ENCODE measurements at regions not wholly inside any gene's neighbourhood (a gene's known extent, or its start where the extent isn't known, plus 50 kb on each side); places are given as distances from the start of the nearest gene placed in this dataset.

DNA sequence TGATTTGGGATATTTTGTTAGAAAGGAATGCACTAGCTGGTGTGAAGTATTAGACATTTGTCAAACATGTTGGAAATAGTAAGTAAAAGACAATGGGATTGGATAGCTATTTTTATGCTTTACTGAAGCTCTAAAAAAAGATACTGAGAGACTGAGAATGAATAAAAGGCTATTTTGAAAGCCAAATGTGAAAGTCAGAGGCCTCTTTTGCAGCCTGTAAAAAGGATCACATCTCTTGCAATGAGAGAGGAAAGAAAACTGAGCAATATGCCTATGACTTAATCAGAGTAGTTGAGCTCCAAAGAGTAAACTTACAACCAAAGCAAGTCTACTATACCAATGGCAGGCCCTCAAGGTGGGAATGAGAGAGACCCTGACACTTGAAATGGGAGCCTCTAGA is 212.6 kb upstream of the LCORL start:
- DNase-seq (ENCODE audit: low read depth, low spot score), result no peak
- Histone ChIP-seq H3K4me3 (replicated peaks in 1 of 3; ENCODE audit: insufficient read depth in 1 of 3, low read depth in 1 of 3, low read length in 3 of 3) (no peak overlapping the region), H2AFZ (ENCODE audit: low read depth, low read length) (no peak overlapping the region), H4K20me1 (replicated peaks; ENCODE audit: control insufficient read depth, extremely low read depth, insufficient read depth, low read length) (no peaks in the 10 kb centered on the region), H3K9ac (replicated peaks; ENCODE audit: extremely low read depth, insufficient read depth, low read length) (no peak overlapping the region), H3K4me2 (ENCODE audit: insufficient read depth, low read length) (no peak overlapping the region), H3K36me3 (ENCODE audit: control insufficient read depth in 2 of 2, extremely low read depth in 1 of 2, insufficient read depth in 2 of 2, low read length in 2 of 2) (no peaks in the 10 kb centered on the region), H3K27ac (ENCODE audit: insufficient read depth, low read depth, low read length) (no peak overlapping the region), H3K9me1 (replicated peaks; ENCODE audit: control insufficient read depth, extremely low read depth, insufficient read depth, low read length) (no peaks in the 10 kb centered on the region), H3K27me3 (ENCODE audit: control insufficient read depth in 2 of 2, insufficient read depth in 2 of 2, low read length in 2 of 2) (no peaks in the 10 kb centered on the region), H3K9me3 (replicated peaks; ENCODE audit: control insufficient read depth, insufficient read depth, low read length) (no peaks in the 10 kb centered on the region), H3K4me1 (ENCODE audit: control insufficient read depth, extremely low read depth, insufficient read depth, low read length) (no peaks in the 10 kb centered on the region), H3K79me2 (ENCODE audit: control insufficient read depth, insufficient read depth, low read length) (no peaks in the 10 kb centered on the region)
- no peak for FAIRE-seq
- intact Hi-C loops (cut with micrococcal nuclease), result no loop called here
- dilution Hi-C loops (cut with MboI; ENCODE audit: extremely low pct_ligation_motif_present, low sequenced_read_pairs), result no loop called here
- TF ChIP-seq MAX (IDR thresholded peaks at IDR 0.05; ENCODE audit: insufficient read depth, insufficient read length) (no peak), JUN (IDR thresholded peaks at IDR 0.05; ENCODE audit: borderline replicate concordance, insufficient read depth, insufficient read length, low read depth) (no peak), POLR2A (IDR thresholded peaks at IDR 0.05; ENCODE audit: low read depth, low read length) (no peak), EZH2 (IDR thresholded peaks at IDR 0.05; ENCODE audit: borderline replicate concordance, low read depth, low read length, severe bottlenecking) (no peak), GATA2 (IDR thresholded peaks at IDR 0.05; ENCODE audit: insufficient read depth, insufficient read length, low read depth, low read length) (no peak), FOS (IDR thresholded peaks at IDR 0.05; ENCODE audit: borderline replicate concordance, insufficient read depth, low read length) (no peak), POLR2AphosphoS5 (IDR thresholded peaks at IDR 0.05; ENCODE audit: insufficient read depth, low read depth, low read length) (no peak), MYC (IDR thresholded peaks at IDR 0.05; ENCODE audit: low read depth, low read length) (no peak)
- TF ChIP-seq, protein P1, sequence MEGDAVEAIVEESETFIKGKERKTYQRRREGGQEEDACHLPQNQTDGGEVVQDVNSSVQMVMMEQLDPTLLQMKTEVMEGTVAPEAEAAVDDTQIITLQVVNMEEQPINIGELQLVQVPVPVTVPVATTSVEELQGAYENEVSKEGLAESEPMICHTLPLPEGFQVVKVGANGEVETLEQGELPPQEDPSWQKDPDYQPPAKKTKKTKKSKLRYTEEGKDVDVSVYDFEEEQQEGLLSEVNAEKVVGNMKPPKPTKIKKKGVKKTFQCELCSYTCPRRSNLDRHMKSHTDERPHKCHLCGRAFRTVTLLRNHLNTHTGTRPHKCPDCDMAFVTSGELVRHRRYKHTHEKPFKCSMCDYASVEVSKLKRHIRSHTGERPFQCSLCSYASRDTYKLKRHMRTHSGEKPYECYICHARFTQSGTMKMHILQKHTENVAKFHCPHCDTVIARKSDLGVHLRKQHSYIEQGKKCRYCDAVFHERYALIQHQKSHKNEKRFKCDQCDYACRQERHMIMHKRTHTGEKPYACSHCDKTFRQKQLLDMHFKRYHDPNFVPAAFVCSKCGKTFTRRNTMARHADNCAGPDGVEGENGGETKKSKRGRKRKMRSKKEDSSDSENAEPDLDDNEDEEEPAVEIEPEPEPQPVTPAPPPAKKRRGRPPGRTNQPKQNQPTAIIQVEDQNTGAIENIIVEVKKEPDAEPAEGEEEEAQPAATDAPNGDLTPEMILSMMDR (IDR thresholded peaks at IDR 0.05; ENCODE audit: extremely low read depth in 1 of 2, insufficient read depth in 1 of 2, low read depth in 1 of 2, low read length in 2 of 2), result no peak
- ChIA-PET CTCF (interaction anchor here (1.1 kb wide), 1 partner anchor 11 kb away, joined by 4 read pairs; no protein-coding TSS in a partner anchor), POLR2A (no interaction called here)
- no TSS peak for BruUV-seq (replicated peaks)

Measured in endothelial cell of umbilical vein (primary cell).